Karpas-422 (cell line): ENCODE measurements at regions not wholly inside any gene's neighbourhood (a gene's known extent, or its start where the extent isn't known, plus 50 kb on each side); places are given as distances from the start of the nearest gene placed in this dataset.
"Not testable (repeated sequence)": the region's sequence is repeated elsewhere in the genome, so short reads cannot be mapped to it uniquely, and the experiment has no call there.

ENCODE experiments used
- DNase-seq: peaks from one replicate; pipeline ENCODE4 v3.0.0-alpha.2; 2015
- H2AFZ ChIP-seq: fragments of 200-600 bp; sonication (generic); 2 replicates; pipeline ENCODE4 v1.6.1; 2014; ENCODE audit warnings: antibody characterized with exemption, low read length, mixed read lengths
- H3K27ac ChIP-seq: fragments of 200-600 bp; sonication (generic); 2 replicates; pipeline ENCODE4 v1.5.1; 2014; ENCODE audit warnings: mild to moderate bottlenecking, low read length, moderate library complexity
- H3K27me3 ChIP-seq: fragments of 200-600 bp; sonication (generic); 2 replicates; pipeline ENCODE4 v1.6.1; 2014; ENCODE audit warnings: low read length, mixed read lengths
- H3K36me3 ChIP-seq: fragments of 200-600 bp; sonication (generic); 2 replicates; pipeline ENCODE4 v1.6.1; 2014; ENCODE audit warnings: low read length, mixed read lengths; ENCODE audit not compliant: insufficient read depth
- H3K4me1 ChIP-seq: fragments of 200-600 bp; sonication (generic); 2 replicates; pipeline ENCODE4 v1.6.1; 2014; ENCODE audit warnings: mild to moderate bottlenecking, low read length, mixed read lengths
- H3K4me2 ChIP-seq: fragments of 200-600 bp; sonication (generic); 2 replicates; pipeline ENCODE4 v1.6.1; 2014; ENCODE audit warnings: low read length, low read depth, mild to moderate bottlenecking; ENCODE audit not compliant: poor library complexity, severe bottlenecking
- H3K4me3 ChIP-seq: fragments of 200-600 bp; sonication (generic); 2 replicates; pipeline ENCODE4 v1.5.1; 2014; ENCODE audit warnings: mild to moderate bottlenecking, antibody characterized with exemption, low read length, mixed read lengths
- H3K79me2 ChIP-seq: fragments of 200-600 bp; sonication (generic); 2 replicates; pipeline ENCODE4 v1.6.1; 2014; ENCODE audit warnings: mild to moderate bottlenecking, low read length, mixed read lengths
- H3K9ac ChIP-seq: fragments of 200-600 bp; sonication (generic); 2 replicates; pipeline ENCODE4 v1.6.0; 2014; ENCODE audit warnings: low read length
- H3K9me2 ChIP-seq: fragments of 200-600 bp; sonication (generic), shearing (Covaris generic); replicated peaks from 2 replicates; pipeline ENCODE4 v1.6.0; 2014; ENCODE audit warnings: mild to moderate bottlenecking, low read length, moderate library complexity; ENCODE audit not compliant: insufficient read depth
- H3K9me3 ChIP-seq: fragments of 300-700, 200-600 bp; sonication (generic); 2 replicates; pipeline ENCODE4 v1.6.1; 2014; ENCODE audit warnings: low read length, mixed read lengths
- H4K20me1 ChIP-seq: fragments of 200-600 bp; sonication (generic); 2 replicates; pipeline ENCODE4 v1.6.1; 2014; ENCODE audit warnings: mild to moderate bottlenecking, antibody characterized with exemption, low read length, low read depth; ENCODE audit not compliant: insufficient read depth

DNA sequence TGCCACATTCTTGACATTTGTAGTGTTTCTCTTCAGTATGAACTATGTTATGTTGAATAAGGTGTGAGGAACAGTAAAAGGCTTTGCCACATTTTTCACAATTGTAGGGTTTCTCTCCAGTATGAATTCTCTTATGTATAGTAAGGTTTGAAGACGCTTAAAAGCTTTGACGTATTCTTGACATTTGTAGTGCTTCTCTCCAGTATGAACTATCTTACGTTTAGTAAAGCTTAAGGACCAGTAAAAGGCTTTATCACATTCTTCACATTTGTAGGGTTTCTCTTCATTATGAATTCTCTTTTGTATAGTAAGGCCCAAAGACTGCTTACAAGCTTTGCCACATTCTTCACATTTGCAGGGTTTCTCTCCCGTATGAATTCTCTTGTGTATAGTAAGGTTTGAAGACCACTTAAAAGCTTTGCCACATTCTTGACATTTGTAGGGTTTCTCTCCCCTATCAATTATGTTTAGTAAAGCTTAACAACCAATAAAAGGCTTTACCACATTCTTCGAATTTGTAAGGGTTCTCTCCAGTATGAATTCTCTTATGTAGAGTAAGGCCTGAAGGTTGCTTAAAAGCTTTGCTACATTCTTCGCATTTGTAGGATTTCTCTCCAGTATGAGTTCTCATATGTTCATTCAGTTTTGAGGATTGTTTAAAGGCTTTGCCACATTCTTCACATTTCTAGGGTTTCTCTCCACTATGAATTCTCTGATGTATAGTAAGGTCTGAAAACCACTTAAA, 301.6 kb downstream of the ZNF33B start:
- not testable (repeated sequence) for H3K27ac ChIP-seq, H2AFZ ChIP-seq, DNase-seq, H3K27me3 ChIP-seq, H3K9ac ChIP-seq, H3K79me2 ChIP-seq, H3K4me3 ChIP-seq, H3K4me2 ChIP-seq, H3K36me3 ChIP-seq, H3K4me1 ChIP-seq, H4K20me1 ChIP-seq, H3K9me2 ChIP-seq
- peaks cover 28% of the 10 kb centered on the region for H3K9me3 ChIP-seq

DNA sequence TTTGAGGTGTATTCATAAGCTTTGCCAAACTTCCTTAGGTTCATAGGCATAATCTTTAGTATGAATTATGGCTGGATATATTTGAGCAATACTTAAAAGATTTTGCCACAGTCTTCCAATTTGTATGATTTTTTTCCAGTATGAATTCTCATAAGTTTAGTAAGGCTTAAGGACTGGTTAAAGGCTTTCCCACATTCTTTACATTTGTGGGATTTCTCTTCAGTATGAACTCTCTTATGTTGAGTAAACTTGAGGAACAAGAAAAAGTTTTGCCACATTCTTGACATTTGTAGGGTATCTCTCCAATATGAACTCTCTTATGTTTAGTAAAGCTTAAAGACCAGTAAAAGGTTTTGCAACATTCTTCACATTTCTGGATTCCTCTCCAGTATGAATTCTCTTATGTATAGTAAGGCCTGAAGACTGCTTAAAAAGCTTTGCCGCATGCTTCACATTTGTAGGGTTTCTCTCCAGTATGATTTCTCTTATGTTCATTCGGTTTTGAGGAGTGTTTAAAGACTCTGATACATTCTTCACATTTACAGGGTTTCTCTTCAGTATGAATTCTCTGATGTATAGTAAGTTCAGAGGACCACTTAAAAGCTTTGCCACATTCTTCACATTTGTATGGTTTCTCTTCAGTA, 302.6 kb downstream of the ZNF33B start:
- not testable (repeated sequence) for DNase-seq, H4K20me1 ChIP-seq, H3K4me3 ChIP-seq, H3K36me3 ChIP-seq, H3K79me2 ChIP-seq, H3K4me2 ChIP-seq, H3K9ac ChIP-seq, H3K27ac ChIP-seq, H2AFZ ChIP-seq, H3K27me3 ChIP-seq, H3K4me1 ChIP-seq, H3K9me2 ChIP-seq
- peaks cover 26% of the 10 kb centered on the region for H3K9me3 ChIP-seq

DNA sequence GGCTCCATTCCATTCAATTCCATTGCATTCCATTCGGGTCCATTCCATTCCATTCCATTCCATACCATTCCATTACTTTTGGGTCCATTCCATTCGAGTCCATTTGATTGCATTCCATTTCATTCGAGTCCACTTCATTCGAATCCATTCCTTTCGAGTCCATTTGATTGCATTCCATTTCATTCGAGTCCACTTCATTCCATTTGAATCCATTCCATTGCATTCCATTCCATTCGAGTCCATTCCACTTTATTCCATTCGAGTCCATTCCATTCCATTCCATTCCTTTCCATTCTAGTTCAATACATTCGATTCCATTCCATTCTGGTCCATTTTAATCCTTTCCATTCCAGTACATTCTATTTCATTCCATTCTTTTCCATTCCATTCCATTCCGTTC, 334.0 kb downstream of the ZNF33B start:
- no peaks in the 10 kb centered on the region for H3K27me3 ChIP-seq
- no peak overlapping the region for H3K27ac ChIP-seq
- H4K20me1 ChIP-seq = no peaks in the 10 kb centered on the region
- H3K36me3 ChIP-seq = no peaks in the 10 kb centered on the region
- no peaks in the 10 kb centered on the region for H3K79me2 ChIP-seq
- no peak overlapping the region for H3K4me2 ChIP-seq
- no peak overlapping the region; the same call in 1 of the 2 replicates for H3K4me3 ChIP-seq
- H3K9me2 ChIP-seq = no peaks in the 10 kb centered on the region
- H3K9me3 ChIP-seq = peaks cover 79% of the 10 kb centered on the region
- H2AFZ ChIP-seq = no peak overlapping the region
- DNase-seq = no peak
- H3K4me1 ChIP-seq = no peaks in the 10 kb centered on the region
- H3K9ac ChIP-seq = no peak overlapping the region

DNA sequence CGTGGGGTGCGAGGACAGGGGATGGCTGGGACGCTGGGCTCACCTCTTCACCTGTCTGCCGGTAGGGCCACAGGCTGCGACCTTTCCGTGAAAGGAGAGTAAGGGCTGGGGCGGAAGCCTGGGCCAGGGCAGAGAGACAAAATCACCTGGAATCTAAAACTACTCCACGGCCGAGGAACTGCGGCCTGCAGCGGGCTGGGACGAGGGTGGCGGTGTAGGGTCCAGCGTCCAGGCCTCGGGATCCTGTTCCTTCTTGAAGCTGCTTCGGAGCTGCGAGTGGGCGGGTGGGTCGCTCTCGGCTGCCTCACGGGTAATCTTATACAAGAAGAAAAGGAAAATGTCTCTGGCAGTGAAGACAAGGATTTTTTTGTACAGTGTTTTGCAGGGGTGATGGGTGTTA, 356.5 kb downstream of the ZNF33B start:
- H4K20me1 ChIP-seq, DNase-seq, H2AFZ ChIP-seq, H3K4me1 ChIP-seq, H3K9me2 ChIP-seq, H3K27ac ChIP-seq, H3K36me3 ChIP-seq, H3K27me3 ChIP-seq, H3K9ac ChIP-seq, H3K79me2 ChIP-seq, H3K4me3 ChIP-seq, H3K4me2 ChIP-seq, H3K9me3 ChIP-seq: not testable (repeated sequence)

DNA sequence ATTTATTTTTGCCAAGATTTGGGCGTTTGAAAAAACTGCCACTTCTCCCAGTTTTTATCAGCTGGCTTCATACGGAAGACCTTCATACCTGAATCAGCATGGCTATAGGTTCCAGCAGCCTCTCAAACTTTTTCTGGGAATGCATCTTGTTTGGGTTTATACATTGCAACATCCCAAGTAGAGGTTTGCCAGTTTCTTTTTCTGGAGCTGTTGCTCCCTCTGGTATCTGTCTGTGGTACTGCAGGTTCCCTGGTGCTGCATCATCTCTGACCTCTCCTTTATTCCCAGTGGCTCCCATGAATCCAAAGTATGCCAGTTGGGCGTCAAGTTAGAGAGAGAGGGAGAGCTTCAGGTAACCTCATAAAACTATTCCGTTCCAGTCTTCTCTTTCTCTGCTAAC, 368.6 kb downstream of the ZNF33B start:
- H3K9me2 ChIP-seq, H3K27ac ChIP-seq, H3K4me2 ChIP-seq, H3K79me2 ChIP-seq, H4K20me1 ChIP-seq, DNase-seq, H3K4me3 ChIP-seq, H3K27me3 ChIP-seq, H3K4me1 ChIP-seq, H3K36me3 ChIP-seq, H3K9me3 ChIP-seq, H3K9ac ChIP-seq, H2AFZ ChIP-seq: not testable (repeated sequence)

DNA sequence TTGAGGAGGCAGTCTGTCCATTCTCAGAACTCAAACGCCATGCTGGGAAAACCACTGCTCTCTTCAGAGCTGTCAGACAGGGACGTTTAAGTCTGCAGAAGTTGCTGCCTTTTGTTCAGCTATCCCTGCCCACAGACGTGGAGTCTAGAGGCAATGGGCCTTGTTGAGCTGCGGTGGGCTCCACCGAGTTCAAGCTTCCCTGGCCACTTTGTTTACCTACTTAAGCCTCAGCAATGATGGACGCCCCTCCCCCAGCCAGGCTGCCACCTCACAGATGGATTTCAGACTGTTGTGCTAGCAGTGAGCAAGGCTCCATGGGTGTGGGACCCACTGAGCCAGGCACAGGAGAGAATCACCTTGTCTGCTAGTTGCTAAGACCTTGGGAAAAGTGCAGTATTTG, 375.1 kb downstream of the ZNF33B start:
- H3K9me2 ChIP-seq, H3K9me3 ChIP-seq, H3K79me2 ChIP-seq, H3K4me2 ChIP-seq, H3K9ac ChIP-seq, DNase-seq, H3K27ac ChIP-seq, H2AFZ ChIP-seq, H4K20me1 ChIP-seq, H3K4me1 ChIP-seq, H3K36me3 ChIP-seq, H3K4me3 ChIP-seq, H3K27me3 ChIP-seq: not testable (repeated sequence)

DNA sequence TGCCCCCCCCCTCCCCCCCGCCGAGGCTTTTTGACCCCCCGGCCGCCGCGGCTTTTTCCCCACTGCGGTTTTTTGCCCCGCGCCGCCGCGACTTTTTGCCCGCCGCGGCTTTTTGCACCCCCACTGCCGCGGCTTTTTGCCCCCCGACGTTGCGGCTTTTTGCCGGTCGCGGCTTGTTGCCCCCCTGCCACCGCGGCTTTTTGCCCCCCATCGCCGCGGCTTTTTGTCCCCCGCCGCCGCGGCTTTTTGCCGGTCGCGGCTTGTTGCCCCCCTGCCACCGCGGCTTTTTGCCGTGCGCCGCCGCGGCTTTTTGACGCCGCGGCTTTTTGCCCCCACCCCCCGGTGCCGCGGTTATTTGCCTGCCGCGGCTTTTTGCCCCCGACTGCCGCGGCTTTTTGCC, 395.4 kb downstream of the ZNF33B start:
- H2AFZ ChIP-seq, H3K9me3 ChIP-seq, H3K27me3 ChIP-seq, H3K4me3 ChIP-seq, H3K79me2 ChIP-seq, H4K20me1 ChIP-seq, H3K27ac ChIP-seq, H3K9ac ChIP-seq, H3K36me3 ChIP-seq, H3K4me2 ChIP-seq, H3K4me1 ChIP-seq, DNase-seq, H3K9me2 ChIP-seq: not testable (repeated sequence)

DNA sequence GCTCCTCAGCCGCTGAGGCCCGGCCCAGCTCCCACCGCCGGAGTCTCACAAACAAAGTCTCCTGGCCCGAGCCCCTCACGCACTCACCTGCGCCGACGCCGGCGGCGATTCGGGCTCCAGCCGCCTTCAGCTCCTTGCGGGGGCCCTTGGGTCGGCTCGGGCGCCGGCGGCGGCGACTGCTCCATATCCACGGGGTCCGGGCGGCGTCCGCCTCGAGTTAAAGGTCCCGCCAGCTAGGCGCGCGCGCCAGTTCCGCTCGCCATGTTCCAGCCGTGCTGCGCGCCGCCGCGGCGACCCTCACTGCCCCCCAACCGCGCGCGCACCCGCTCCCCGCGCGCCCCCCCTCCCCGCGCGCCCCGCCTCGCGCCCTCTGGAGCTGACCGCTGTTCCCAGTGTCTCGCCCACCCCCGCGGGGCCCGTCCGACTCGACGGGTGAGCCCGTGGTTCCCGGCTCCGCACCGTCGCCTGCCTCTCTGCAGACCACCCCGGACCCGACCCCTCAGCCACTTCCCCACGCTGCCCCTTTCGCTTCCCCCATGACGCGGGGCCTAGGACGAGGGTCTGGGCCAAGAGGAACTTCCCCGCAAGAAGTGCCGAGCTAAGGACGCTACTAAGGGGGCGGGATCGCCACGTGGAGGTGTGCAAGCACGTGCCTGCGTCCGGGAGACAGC, 396.1 kb downstream of the ZNF33B start:
- Histone ChIP-seq H3K27ac (no peak overlapping the region), H2AFZ (no peak overlapping the region), H3K79me2 (no peaks in the 10 kb centered on the region), H3K36me3 (no peaks in the 10 kb centered on the region), H3K9ac (no peak overlapping the region), H4K20me1 (no peaks in the 10 kb centered on the region), H3K9me3 (no peaks in the 10 kb centered on the region), H3K4me1 (no peaks in the 10 kb centered on the region), H3K4me3 (no peak overlapping the region), H3K9me2 (no peaks in the 10 kb centered on the region), H3K27me3 (no peaks in the 10 kb centered on the region), H3K4me2 (no peak overlapping the region)
- DNase-seq = peak; percentile 29
